ENCODE measurements at regions not wholly inside any gene's neighbourhood (a gene's known extent, or its start where the extent isn't known, plus 50 kb on each side); places are given as distances from the start of the nearest gene placed in this dataset.

DNA sequence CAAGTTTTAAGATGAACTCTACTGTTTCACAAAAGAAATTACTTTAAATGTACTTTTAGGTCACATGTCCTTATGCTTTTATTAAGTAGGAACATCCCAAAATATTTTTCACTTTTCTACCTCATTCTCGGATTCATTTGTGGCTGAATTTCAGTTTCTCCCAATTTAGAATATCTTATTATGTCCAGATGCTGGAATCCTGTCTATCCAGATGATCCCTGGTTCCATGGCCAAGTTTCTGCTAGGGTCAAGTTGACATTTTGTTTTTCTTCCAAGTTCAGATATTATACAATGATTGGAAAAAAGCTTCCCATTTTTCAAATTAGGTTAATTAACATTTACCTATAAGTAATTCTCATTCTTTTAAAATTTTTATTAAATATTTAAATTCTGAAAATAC is 181.8 kb upstream of the SLC16A7 start:
- no peak for TF ChIP-seq EZH2phosphoT487 (IDR thresholded peaks at IDR 0.05; ENCODE audit: borderline replicate concordance, low read depth, low read length)
- TF ChIP-seq, protein P1, sequence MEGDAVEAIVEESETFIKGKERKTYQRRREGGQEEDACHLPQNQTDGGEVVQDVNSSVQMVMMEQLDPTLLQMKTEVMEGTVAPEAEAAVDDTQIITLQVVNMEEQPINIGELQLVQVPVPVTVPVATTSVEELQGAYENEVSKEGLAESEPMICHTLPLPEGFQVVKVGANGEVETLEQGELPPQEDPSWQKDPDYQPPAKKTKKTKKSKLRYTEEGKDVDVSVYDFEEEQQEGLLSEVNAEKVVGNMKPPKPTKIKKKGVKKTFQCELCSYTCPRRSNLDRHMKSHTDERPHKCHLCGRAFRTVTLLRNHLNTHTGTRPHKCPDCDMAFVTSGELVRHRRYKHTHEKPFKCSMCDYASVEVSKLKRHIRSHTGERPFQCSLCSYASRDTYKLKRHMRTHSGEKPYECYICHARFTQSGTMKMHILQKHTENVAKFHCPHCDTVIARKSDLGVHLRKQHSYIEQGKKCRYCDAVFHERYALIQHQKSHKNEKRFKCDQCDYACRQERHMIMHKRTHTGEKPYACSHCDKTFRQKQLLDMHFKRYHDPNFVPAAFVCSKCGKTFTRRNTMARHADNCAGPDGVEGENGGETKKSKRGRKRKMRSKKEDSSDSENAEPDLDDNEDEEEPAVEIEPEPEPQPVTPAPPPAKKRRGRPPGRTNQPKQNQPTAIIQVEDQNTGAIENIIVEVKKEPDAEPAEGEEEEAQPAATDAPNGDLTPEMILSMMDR (conservative IDR thresholded peaks at IDR 0.05; ENCODE audit: low read length), result no peak
